Lung (tissue), 11 donors: ENCODE measurements at regions not wholly inside any gene's neighbourhood (a gene's known extent, or its start where the extent isn't known, plus 50 kb on each side); places are given as distances from the start of the nearest gene placed in this dataset.
"Not testable (repeated sequence)": the region's sequence is repeated elsewhere in the genome, so short reads cannot be mapped to it uniquely, and the experiment has no call there.

Source experiments
- ATAC-seq: fragments of 200-7000 bp; cut with Tn5 transposase; one replicate; pipeline ENCODE4 v1.9.1; 2020; ENCODE audit warnings: moderate number of reproducible peaks; ENCODE audit not compliant: insufficient read depth, low FRiP score
- DNase-seq, 3 donors: peaks; one replicate each; pipeline ENCODE4 v3.0.0-alpha.2; 2013 to 2017
- H3K27ac ChIP-seq, 2 donors: one replicate each; pipeline ENCODE4 v1.5.1; 2013; ENCODE audit warnings: mild to moderate bottlenecking in 2 of 2, moderate library complexity in 2 of 2, control low read depth in 1 of 2, inconsistent platforms in 1 of 2, low read depth in 1 of 2, low read length in 1 of 2
- H3K27me3 ChIP-seq, 3 donors: one replicate each; pipeline ENCODE4 v1.5.1; 2013; ENCODE audit warnings: low read length in 2 of 3; ENCODE audit not compliant: control insufficient read depth in 3 of 3, insufficient read depth in 3 of 3
- H3K36me3 ChIP-seq, 4 donors: one replicate each; pipeline ENCODE4 v1.5.1; 2013; ENCODE audit warnings: low read length in 4 of 4, mild to moderate bottlenecking in 1 of 4, moderate library complexity in 1 of 4; ENCODE audit not compliant: control insufficient read depth in 4 of 4, insufficient read depth in 4 of 4
- H3K4me1 ChIP-seq, 5 donors: one replicate each; pipeline ENCODE4 v1.5.1; 2013; ENCODE audit warnings: low read length in 5 of 5, mild to moderate bottlenecking in 2 of 5, moderate library complexity in 1 of 5; ENCODE audit not compliant: control insufficient read depth in 5 of 5, insufficient read depth in 5 of 5
- H3K4me3 ChIP-seq: one replicate; pipeline ENCODE4 v1.5.1; 2013; ENCODE audit warnings: mild to moderate bottlenecking, control low read depth, moderate library complexity
- H3K9ac ChIP-seq, 2 donors: one replicate each; pipeline ENCODE4 v1.5.1; 2013; ENCODE audit warnings: low read length in 2 of 2, control low read depth in 1 of 2; ENCODE audit not compliant: insufficient read depth in 1 of 2
- H3K9me3 ChIP-seq, 4 donors: one replicate each; pipeline ENCODE4 v1.5.1; 2013; ENCODE audit warnings: low read length in 3 of 4, mild to moderate bottlenecking in 1 of 4, moderate library complexity in 1 of 4; ENCODE audit not compliant: control insufficient read depth in 4 of 4, insufficient read depth in 3 of 4
- WGBS, 2 donors: extraction: QIAGEN DNeasy Blood & Tissue Kit; methylation state at CpG; one replicate each; pipeline ENCODE4 v1.1.7; 2013; 5-methylcytosine and 5-hydroxymethylcytosine counted together
- TF ChIP-seq, protein P1 (sequence below): IDR thresholded peaks from 2 replicates; pipeline ENCODE4 v1.5.1; 2012; ENCODE audit warnings: mild to moderate bottlenecking; ENCODE audit errors: control extremely low read depth, extremely low read depth
- donor health status: control.
- donor health status: control.
- donor health status: Bipolar disorder and iron deficiency.
- donor health status: healthy.
- donor health status: DM: yes; HTN: yes; CAD: no.

DNA sequence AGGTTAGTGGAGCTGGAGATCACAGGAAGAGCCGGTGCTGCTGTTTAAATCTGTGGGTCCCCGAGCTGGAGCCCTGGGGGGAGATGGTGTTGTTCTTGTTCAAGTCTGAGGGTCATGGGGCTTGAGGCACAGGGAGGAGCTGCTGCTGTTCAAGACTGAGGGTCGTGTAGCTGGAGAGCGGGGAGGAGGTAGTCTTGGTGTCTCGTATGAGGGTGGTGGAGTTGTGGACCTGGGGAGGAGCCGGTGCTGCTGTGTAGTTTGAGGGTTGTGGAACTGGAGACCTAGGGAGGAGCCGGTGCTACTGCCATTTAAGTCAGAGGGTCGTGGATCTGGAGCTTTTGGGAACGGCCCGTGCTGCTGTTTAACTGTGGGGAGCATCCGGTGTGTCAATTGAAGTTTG lies 112.2 kb upstream of the SULF2 start:
- WGBS, 2 donors: 86 to 91% methylated on average over 11 of the region's 11 CpGs
- Histone ChIP-seq H3K4me1 (no peaks in the 10 kb centered on the region), H3K27me3 (no peaks in the 10 kb centered on the region), H3K36me3 (no peaks in the 10 kb centered on the region), H3K9ac (no peak overlapping the region), H3K27ac (no peak overlapping the region), H3K4me3 (no peak overlapping the region), H3K9me3 (no peaks in the 10 kb centered on the region)
- DNase-seq: no peak
- TF ChIP-seq, protein P1, sequence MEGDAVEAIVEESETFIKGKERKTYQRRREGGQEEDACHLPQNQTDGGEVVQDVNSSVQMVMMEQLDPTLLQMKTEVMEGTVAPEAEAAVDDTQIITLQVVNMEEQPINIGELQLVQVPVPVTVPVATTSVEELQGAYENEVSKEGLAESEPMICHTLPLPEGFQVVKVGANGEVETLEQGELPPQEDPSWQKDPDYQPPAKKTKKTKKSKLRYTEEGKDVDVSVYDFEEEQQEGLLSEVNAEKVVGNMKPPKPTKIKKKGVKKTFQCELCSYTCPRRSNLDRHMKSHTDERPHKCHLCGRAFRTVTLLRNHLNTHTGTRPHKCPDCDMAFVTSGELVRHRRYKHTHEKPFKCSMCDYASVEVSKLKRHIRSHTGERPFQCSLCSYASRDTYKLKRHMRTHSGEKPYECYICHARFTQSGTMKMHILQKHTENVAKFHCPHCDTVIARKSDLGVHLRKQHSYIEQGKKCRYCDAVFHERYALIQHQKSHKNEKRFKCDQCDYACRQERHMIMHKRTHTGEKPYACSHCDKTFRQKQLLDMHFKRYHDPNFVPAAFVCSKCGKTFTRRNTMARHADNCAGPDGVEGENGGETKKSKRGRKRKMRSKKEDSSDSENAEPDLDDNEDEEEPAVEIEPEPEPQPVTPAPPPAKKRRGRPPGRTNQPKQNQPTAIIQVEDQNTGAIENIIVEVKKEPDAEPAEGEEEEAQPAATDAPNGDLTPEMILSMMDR: no peak
- no peak for ATAC-seq

DNA sequence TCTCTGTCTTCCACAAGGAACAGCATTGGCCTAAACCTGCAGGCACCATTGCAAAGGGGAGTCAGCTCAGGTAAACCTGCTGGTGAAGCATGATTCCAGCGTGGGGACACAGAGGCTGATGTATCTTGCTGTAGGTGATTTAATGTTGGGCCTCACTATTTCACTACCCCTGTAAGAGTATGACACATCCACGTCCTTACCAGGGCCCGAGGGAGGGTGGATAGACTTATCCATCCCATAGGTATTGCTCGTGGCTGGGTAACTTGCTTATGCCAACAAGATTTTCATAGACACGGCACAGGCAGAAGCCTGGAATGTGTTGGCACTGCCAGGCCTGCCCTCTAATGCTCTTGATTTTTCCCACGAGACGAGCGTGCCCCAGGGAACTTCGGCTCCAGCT lies 107.4 kb upstream of the SULF2 start:
- H3K9ac ChIP-seq, H3K36me3 ChIP-seq, DNase-seq, H3K27ac ChIP-seq, H3K27me3 ChIP-seq, H3K4me3 ChIP-seq, H3K4me1 ChIP-seq, ATAC-seq, H3K9me3 ChIP-seq: not testable (repeated sequence)
- 85 to 88% methylated on average over 3 to 4 of the region's 9 CpGs for WGBS, 2 donors

DNA sequence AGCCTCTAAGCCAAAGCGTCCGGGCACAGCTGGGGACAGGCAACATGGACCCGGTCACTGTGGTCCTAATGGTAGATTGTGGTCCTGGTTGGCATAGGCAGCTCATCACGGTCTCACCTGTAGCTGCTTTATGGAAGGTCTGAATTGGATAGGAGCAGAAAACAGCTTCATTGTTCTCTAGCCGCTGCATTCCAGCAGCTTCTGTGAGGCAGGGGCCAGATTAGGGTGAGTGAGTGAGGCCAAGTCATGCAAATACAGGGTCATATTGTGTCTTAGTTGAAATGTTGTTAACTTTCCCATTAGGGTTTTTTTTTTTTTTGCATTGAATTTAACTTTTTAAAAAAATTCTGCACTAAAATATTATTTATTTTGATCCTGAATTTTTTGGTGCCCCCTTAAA lies 105.4 kb upstream of the SULF2 start:
- not testable (repeated sequence) for ATAC-seq, H3K9me3 ChIP-seq, H3K4me3 ChIP-seq, H3K27me3 ChIP-seq, H3K4me1 ChIP-seq, H3K27ac ChIP-seq, H3K36me3 ChIP-seq, DNase-seq, H3K9ac ChIP-seq
- WGBS, 2 donors: 92 to 100% methylated on average over 5 of the region's 5 CpGs

DNA sequence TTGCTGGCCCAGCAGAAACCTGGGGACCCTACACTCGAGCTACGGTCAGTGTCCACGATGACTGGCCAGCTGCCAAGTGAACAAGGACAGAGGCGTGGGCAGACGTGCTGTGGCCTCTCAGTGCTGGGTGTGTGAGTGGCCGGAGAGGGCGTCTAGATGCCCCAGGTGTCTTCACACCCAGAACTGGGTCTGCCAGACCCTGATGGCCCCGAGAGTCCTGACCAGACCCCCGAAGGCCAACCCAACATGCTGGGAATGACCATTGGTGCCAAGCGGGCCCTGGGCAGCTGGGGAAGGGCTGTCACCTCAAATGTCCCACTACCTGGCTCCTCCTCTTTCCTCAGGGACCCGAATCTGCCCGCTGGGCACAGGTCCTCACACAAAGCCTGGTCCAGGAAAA lies 104.5 kb upstream of the SULF2 start:
- not testable (repeated sequence) for H3K9me3 ChIP-seq, DNase-seq, H3K27me3 ChIP-seq, H3K4me1 ChIP-seq, H3K27ac ChIP-seq, H3K36me3 ChIP-seq, H3K4me3 ChIP-seq, H3K9ac ChIP-seq, ATAC-seq
- 79 to 82% methylated on average over 12 of the region's 12 CpGs for WGBS, 2 donors

DNA sequence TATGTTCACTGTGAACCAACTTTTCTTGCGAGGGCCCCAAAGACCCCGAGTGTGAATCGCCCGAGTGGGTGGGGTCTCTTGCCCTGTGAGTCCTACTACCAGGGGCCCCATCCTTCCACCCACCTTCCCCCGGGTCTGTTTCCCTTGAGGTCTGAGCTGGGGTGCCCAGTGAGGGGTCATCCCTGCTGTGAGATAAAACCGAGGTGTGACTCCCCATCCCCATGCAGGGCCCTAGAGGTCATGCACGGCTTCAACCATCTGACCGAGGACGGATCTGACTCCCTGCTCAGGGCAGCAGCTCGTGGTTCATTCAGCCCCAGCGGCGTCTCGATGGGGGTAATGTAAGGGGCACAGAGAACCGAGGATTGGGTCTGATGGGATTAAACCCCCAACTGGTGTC lies 103.1 kb upstream of the SULF2 start:
- H3K27me3 ChIP-seq: no peaks in the 10 kb centered on the region
- H3K4me1 ChIP-seq: no peaks in the 10 kb centered on the region
- H3K4me3 ChIP-seq: no peak overlapping the region
- H3K27ac ChIP-seq: no peak overlapping the region
- no peak overlapping the region for H3K9ac ChIP-seq
- no peaks in the 10 kb centered on the region for H3K36me3 ChIP-seq
- no peak for ATAC-seq
- H3K9me3 ChIP-seq: no peaks in the 10 kb centered on the region
- WGBS, 2 donors: 87 to 91% methylated on average over 14 of the region's 14 CpGs
- TF ChIP-seq, protein P1: no peak
- no peak for DNase-seq
